OCI-LY7 (cell line): ENCODE measurements at regions not wholly inside any gene's neighbourhood (a gene's known extent, or its start where the extent isn't known, plus 50 kb on each side); places are given as distances from the start of the nearest gene placed in this dataset.
A peak's percentile ranks its signal among the peaks of the same experiment; 100 is the strongest.

ENCODE experiments used
- BruUV-seq: library from RNA; stranded (reverse); fragments of 400-500 nt; replicated peaks from 2 replicates; lab custom pipeline; 2021; lab: Mats Ljungman, UMichigan
- CTCF ChIA-PET: fragments of 300-600 bp; sonication (Branson Sonifier 250); formaldehyde crosslinking; loops from one replicate; lab custom pipeline; 2022; ENCODE audit warnings: antibody characterized with exemption; ENCODE audit not compliant: unreplicated experiment; lab: Charles Lee
- POLR2A ChIA-PET: fragments of 300-600 bp; sonication (Branson Sonifier 250); formaldehyde crosslinking; loops from one replicate; lab custom pipeline; 2022; ENCODE audit warnings: antibody characterized with exemption; lab: Charles Lee
- DNase-seq: peaks from one replicate; pipeline ENCODE4 v3.0.0-alpha.2; 2015; ENCODE audit warnings: low spot score
- H2AFZ ChIP-seq: fragments of 200-600 bp; sonication (generic), shearing (Covaris generic); 2 replicates; pipeline ENCODE4 v1.6.1; 2014; ENCODE audit warnings: mild to moderate bottlenecking, antibody characterized with exemption, low read length, moderate library complexity
- H3K27ac ChIP-seq: fragments of 200-600 bp; sonication (generic); 2 replicates; pipeline ENCODE4 v1.5.1; 2014; ENCODE audit warnings: mixed run types, low read depth, mild to moderate bottlenecking, moderate library complexity, low read length, inconsistent platforms; ENCODE audit not compliant: poor library complexity, severe bottlenecking
- H3K36me3 ChIP-seq: fragments of 200-600 bp; sonication (generic); 2 replicates; pipeline ENCODE4 v1.6.1; 2014; ENCODE audit warnings: mild to moderate bottlenecking, antibody characterized with exemption, low read length, moderate library complexity, mixed read lengths; ENCODE audit not compliant: insufficient read depth
- H3K4me1 ChIP-seq: fragments of 200-600 bp; sonication (generic); 2 replicates; pipeline ENCODE4 v1.5.1; 2014; ENCODE audit warnings: mild to moderate bottlenecking, low read length; ENCODE audit not compliant: insufficient read depth, poor library complexity, severe bottlenecking
- H3K4me2 ChIP-seq: fragments of 200-600 bp; sonication (generic); 2 replicates; pipeline ENCODE4 v1.6.1; 2014; ENCODE audit warnings: mild to moderate bottlenecking, low read length
- H3K4me3 ChIP-seq: fragments of 200-600 bp; sonication (generic); 2 replicates; pipeline ENCODE4 v1.5.1; 2014; ENCODE audit warnings: mild to moderate bottlenecking, low read depth, low read length; ENCODE audit not compliant: poor library complexity, severe bottlenecking
- H3K79me2 ChIP-seq: fragments of 200-600 bp; sonication (generic); 2 replicates; pipeline ENCODE4 v1.6.1; 2016; ENCODE audit warnings: low read depth, mild to moderate bottlenecking, low read length, moderate library complexity, mixed read lengths; ENCODE audit not compliant: insufficient read depth
- H3K9me2 ChIP-seq: fragments of 200-600 bp; sonication (generic); 2 replicates; pipeline ENCODE4 v1.6.1; 2016; ENCODE audit warnings: mild to moderate bottlenecking, low read length, mixed read lengths; ENCODE audit not compliant: insufficient read depth
- H3K9me3 ChIP-seq: fragments of 200-600 bp; sonication (generic); 2 replicates; pipeline ENCODE4 v1.6.1; 2014; ENCODE audit warnings: mild to moderate bottlenecking, mixed run types, low read length, mixed read lengths
- H4K20me1 ChIP-seq: fragments of 200-600 bp; sonication (generic); 2 replicates; pipeline ENCODE4 v1.6.1; 2014; ENCODE audit warnings: mild to moderate bottlenecking, antibody characterized with exemption, low read length, moderate library complexity, mixed read lengths; ENCODE audit not compliant: insufficient read depth
- CTCF ChIP-seq: fragments of 200-600 bp; sonication (generic); conservative IDR thresholded peaks from 2 replicates; pipeline ENCODE4 v1.5.1; 2014; ENCODE audit warnings: mild to moderate bottlenecking, antibody characterized with exemption, low read length, moderate library complexity, mixed read lengths
- EZH2phosphoT487 ChIP-seq: fragments of 200-600 bp; sonication (generic); IDR thresholded peaks from 2 replicates; pipeline ENCODE4 v1.6.1; 2018; ENCODE audit warnings: low read depth, borderline replicate concordance, mild to moderate bottlenecking, mixed run types, antibody characterized with exemption, low read length, moderate library complexity, mixed read lengths
- intact Hi-C: fragments of 100-400 bp; cut with micrococcal nuclease; formaldehyde crosslinking; loops from one replicate; pipeline ENCODE4 v1.10.0; 2022; ENCODE audit not compliant: unreplicated experiment

GRCh38 chr7:98051118-98051744 lies 55.4 kb upstream of the LMTK2 start:
- POLR2A ChIA-PET = interaction anchor here (0.7 kb wide), 1 partner anchor 30 kb away, joined by 3 read pairs; no protein-coding TSS in a partner anchor
- H3K36me3 ChIP-seq = no peaks in the 10 kb centered on the region
- no peak overlapping the region for H3K4me3 ChIP-seq
- H3K9me3 ChIP-seq = no peaks in the 10 kb centered on the region
- peaks cover 8% of the 10 kb centered on the region for H3K4me1 ChIP-seq
- DNase-seq = peak; percentile 59
- no peaks in the 10 kb centered on the region for H3K9me2 ChIP-seq
- TF ChIP-seq CTCF = no peak
- BruUV-seq = no TSS peak
- no peaks in the 10 kb centered on the region for H3K79me2 ChIP-seq
- H4K20me1 ChIP-seq = no peaks in the 10 kb centered on the region
- peak overlapping the region; percentile 87; the same call in 1 of the 2 replicates for H2AFZ ChIP-seq
- CTCF ChIA-PET = no interaction called here
- H3K27ac ChIP-seq = no peak overlapping the region
- H3K4me2 ChIP-seq = peak overlapping the region; percentile 46
- intact Hi-C loops = no loop called here

DNA sequence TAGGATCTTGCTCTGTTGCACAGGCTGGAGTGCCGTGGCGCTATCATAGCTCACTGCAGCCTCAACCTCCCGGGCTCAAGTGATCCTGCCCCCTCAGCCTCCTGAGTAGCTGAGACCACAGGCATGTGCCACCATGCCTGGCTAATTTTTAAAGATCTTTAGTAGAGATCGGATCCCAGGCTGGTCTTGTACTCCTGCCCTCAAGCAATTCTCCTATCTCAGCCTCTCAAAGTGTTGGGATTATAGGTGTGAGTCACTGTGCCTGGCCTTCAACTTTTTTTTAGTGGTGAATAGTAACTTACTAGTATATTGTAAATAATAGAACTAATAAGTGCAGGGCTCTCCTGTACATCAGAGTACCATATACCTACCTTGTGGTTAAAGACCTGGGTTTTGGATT lies 52.1 kb upstream of the LMTK2 start:
- Histone ChIP-seq H3K4me1 (peaks cover 8% of the 10 kb centered on the region), H3K4me3 (no peak overlapping the region), H2AFZ (no peak overlapping the region), H3K9me3 (no peaks in the 10 kb centered on the region), H3K27ac (no peak overlapping the region), H3K36me3 (no peaks in the 10 kb centered on the region), H4K20me1 (no peaks in the 10 kb centered on the region), H3K79me2 (no peaks in the 10 kb centered on the region), H3K9me2 (no peaks in the 10 kb centered on the region), H3K4me2 (no peak overlapping the region)
- ChIA-PET CTCF (no interaction called here), POLR2A (no interaction called here)
- no TSS peak for BruUV-seq
- no peak for TF ChIP-seq EZH2phosphoT487
- no peak for TF ChIP-seq CTCF
- no peak for DNase-seq
- intact Hi-C loops = no loop called here

GRCh38 chr7:98056580-98056979 lies 50.1 kb upstream of the LMTK2 start:
- intact Hi-C loops = no loop called here
- no peak overlapping the region for H3K4me3 ChIP-seq
- H3K4me1 ChIP-seq = no peaks in the 10 kb centered on the region
- H4K20me1 ChIP-seq = no peaks in the 10 kb centered on the region
- BruUV-seq = no TSS peak
- H3K4me2 ChIP-seq = no peak overlapping the region
- H2AFZ ChIP-seq = no peak overlapping the region
- CTCF ChIA-PET = no interaction called here
- DNase-seq = no peak
- no peaks in the 10 kb centered on the region for H3K79me2 ChIP-seq
- no peaks in the 10 kb centered on the region for H3K9me2 ChIP-seq
- H3K27ac ChIP-seq = no peak overlapping the region
- no peaks in the 10 kb centered on the region for H3K36me3 ChIP-seq
- TF ChIP-seq EZH2phosphoT487 (no peak), CTCF (no peak)
- POLR2A ChIA-PET = no interaction called here
- no peaks in the 10 kb centered on the region for H3K9me3 ChIP-seq
